ENCODE measurements at regions not wholly inside any gene's neighbourhood (a gene's known extent, or its start where the extent isn't known, plus 50 kb on each side); places are given as distances from the start of the nearest gene placed in this dataset.

- peak; percentile 5; the same call in 1 of the 2 replicates for TF ChIP-seq RAD21 (IDR thresholded peaks at IDR 0.05; ENCODE audit: low read depth)
- TF ChIP-seq USF1 (IDR thresholded peaks at IDR 0.05), result no peak
Measured at GRCh38 chr7:10015687-10016086, 958.0 kb upstream of the PHF14 start.

GRCh38 chr7:10022480-10022879 is 951.2 kb upstream of the PHF14 start:
- no peak for TF ChIP-seq CREB1 (IDR thresholded peaks at IDR 0.05; ENCODE audit: low read depth)
- no peak for TF ChIP-seq ZBTB7A (IDR thresholded peaks at IDR 0.05; ENCODE audit: low read depth)
- TF ChIP-seq FOXM1 (IDR thresholded peaks at IDR 0.05; ENCODE audit: borderline replicate concordance, low read depth), result no peak
- TF ChIP-seq USF1 (IDR thresholded peaks at IDR 0.05), result no peak
- TF ChIP-seq CEBPB (IDR thresholded peaks at IDR 0.05), result no peak
- TF ChIP-seq YY1 (IDR thresholded peaks at IDR 0.05; ENCODE audit: low read depth), result no peak
- no peak for TF ChIP-seq TEAD4 (IDR thresholded peaks at IDR 0.05)
- TF ChIP-seq RAD21 (IDR thresholded peaks at IDR 0.05; ENCODE audit: low read depth), result no peak
- TF ChIP-seq EGR1 (IDR thresholded peaks at IDR 0.05), result no peak
- no peak for TF ChIP-seq TCF12 (IDR thresholded peaks at IDR 0.05; ENCODE audit: low read depth)
- no peak for TF ChIP-seq TAF1 (IDR thresholded peaks at IDR 0.05; ENCODE audit: low read depth)
- no peak for TF ChIP-seq MAX (IDR thresholded peaks at IDR 0.05)
- no peak for TF ChIP-seq REST (IDR thresholded peaks at IDR 0.05; ENCODE audit: low read depth)
- no peak for TF ChIP-seq EP300 (IDR thresholded peaks at IDR 0.05; ENCODE audit: borderline replicate concordance)
- TF ChIP-seq NFIC (IDR thresholded peaks at IDR 0.05), result no peak

GRCh38 chr7:10022957-10023356 is 950.7 kb upstream of the PHF14 start:
- no peak for TF ChIP-seq CEBPB (IDR thresholded peaks at IDR 0.05)
- no peak for TF ChIP-seq FOXM1 (IDR thresholded peaks at IDR 0.05; ENCODE audit: borderline replicate concordance, low read depth)
- TF ChIP-seq CREB1 (IDR thresholded peaks at IDR 0.05; ENCODE audit: low read depth), result no peak
- TF ChIP-seq NFIC (IDR thresholded peaks at IDR 0.05), result peak; percentile 78
- TF ChIP-seq YY1 (IDR thresholded peaks at IDR 0.05; ENCODE audit: low read depth), result peak; percentile 49; the same call in 1 of the 2 replicates
- TF ChIP-seq REST (IDR thresholded peaks at IDR 0.05; ENCODE audit: low read depth), result no peak
- no peak for TF ChIP-seq MAX (IDR thresholded peaks at IDR 0.05)
- TF ChIP-seq TEAD4 (IDR thresholded peaks at IDR 0.05), result peak; percentile 61
- no peak for TF ChIP-seq EGR1 (IDR thresholded peaks at IDR 0.05)
- no peak for TF ChIP-seq USF1 (IDR thresholded peaks at IDR 0.05)
- peak; percentile 43 for TF ChIP-seq RAD21 (IDR thresholded peaks at IDR 0.05; ENCODE audit: low read depth)
- no peak for TF ChIP-seq EP300 (IDR thresholded peaks at IDR 0.05; ENCODE audit: borderline replicate concordance)

GRCh38 chr7:10034843-10035556 is 938.7 kb upstream of the PHF14 start:
- TF ChIP-seq NFIC (IDR thresholded peaks at IDR 0.05) (no peak), ZBTB7A (IDR thresholded peaks at IDR 0.05; ENCODE audit: low read depth) (no peak), RAD21 (IDR thresholded peaks at IDR 0.05; ENCODE audit: low read depth) (no peak), EGR1 (IDR thresholded peaks at IDR 0.05) (no peak), CEBPB (IDR thresholded peaks at IDR 0.05) (no peak), TCF12 (IDR thresholded peaks at IDR 0.05; ENCODE audit: low read depth) (no peak), USF1 (IDR thresholded peaks at IDR 0.05) (no peak), TAF1 (IDR thresholded peaks at IDR 0.05; ENCODE audit: low read depth) (no peak), MAX (IDR thresholded peaks at IDR 0.05) (no peak), YY1 (IDR thresholded peaks at IDR 0.05; ENCODE audit: low read depth) (no peak), CREB1 (IDR thresholded peaks at IDR 0.05; ENCODE audit: low read depth) (no peak), EP300 (IDR thresholded peaks at IDR 0.05; ENCODE audit: borderline replicate concordance) (no peak), FOXM1 (IDR thresholded peaks at IDR 0.05; ENCODE audit: borderline replicate concordance, low read depth) (no peak), REST (IDR thresholded peaks at IDR 0.05; ENCODE audit: low read depth) (no peak), TEAD4 (IDR thresholded peaks at IDR 0.05) (no peak)

All from Ishikawa (cell line).